NB4 (cell line): ENCODE measurements at regions not wholly inside any gene's neighbourhood (a gene's known extent, or its start where the extent isn't known, plus 50 kb on each side); places are given as distances from the start of the nearest gene placed in this dataset.

ENCODE experiments used
- MYC ChIP-seq: IDR thresholded peaks from 2 replicates; pipeline ENCODE4 v1.6.1; 2011; ENCODE audit warnings: low read depth, low read length
- POLR2A ChIP-seq: IDR thresholded peaks from 2 replicates; pipeline ENCODE4 v1.6.1; 2011; ENCODE audit warnings: mild to moderate bottlenecking; ENCODE audit not compliant: insufficient read length; ENCODE audit errors: extremely low read depth
- TF ChIP-seq, protein P1 (sequence below): IDR thresholded peaks from one replicate; pipeline ENCODE4 v1.5.1; 2012; ENCODE audit warnings: low read depth, low read length
- TF ChIP-seq, protein P2 (sequence below): IDR thresholded peaks from 2 replicates; pipeline ENCODE4 v1.6.1; 2011; ENCODE audit warnings: low read depth, low read length

DNA sequence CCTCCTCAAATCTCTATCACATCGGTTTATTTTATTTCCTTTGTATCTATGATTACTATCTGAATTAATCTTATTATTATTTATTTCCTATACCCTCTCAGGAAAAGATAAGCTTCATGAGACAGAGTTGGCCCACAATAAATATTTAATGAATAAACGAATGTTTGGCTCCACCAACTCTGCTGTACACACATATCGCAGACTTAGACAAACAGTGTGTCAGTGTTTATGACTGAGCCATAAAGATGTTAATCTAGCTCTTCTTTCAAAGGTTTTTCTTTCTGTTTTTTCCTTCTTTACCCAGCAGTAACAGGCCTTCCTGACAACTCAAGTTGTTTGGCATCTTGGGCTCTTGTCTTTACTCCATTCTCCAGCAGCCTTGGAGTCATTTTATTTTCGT is 329.5 kb downstream of the CDH2 start:
- TF ChIP-seq, protein P1, sequence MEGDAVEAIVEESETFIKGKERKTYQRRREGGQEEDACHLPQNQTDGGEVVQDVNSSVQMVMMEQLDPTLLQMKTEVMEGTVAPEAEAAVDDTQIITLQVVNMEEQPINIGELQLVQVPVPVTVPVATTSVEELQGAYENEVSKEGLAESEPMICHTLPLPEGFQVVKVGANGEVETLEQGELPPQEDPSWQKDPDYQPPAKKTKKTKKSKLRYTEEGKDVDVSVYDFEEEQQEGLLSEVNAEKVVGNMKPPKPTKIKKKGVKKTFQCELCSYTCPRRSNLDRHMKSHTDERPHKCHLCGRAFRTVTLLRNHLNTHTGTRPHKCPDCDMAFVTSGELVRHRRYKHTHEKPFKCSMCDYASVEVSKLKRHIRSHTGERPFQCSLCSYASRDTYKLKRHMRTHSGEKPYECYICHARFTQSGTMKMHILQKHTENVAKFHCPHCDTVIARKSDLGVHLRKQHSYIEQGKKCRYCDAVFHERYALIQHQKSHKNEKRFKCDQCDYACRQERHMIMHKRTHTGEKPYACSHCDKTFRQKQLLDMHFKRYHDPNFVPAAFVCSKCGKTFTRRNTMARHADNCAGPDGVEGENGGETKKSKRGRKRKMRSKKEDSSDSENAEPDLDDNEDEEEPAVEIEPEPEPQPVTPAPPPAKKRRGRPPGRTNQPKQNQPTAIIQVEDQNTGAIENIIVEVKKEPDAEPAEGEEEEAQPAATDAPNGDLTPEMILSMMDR = no peak
- no peak for TF ChIP-seq POLR2A
- TF ChIP-seq, protein P2, sequence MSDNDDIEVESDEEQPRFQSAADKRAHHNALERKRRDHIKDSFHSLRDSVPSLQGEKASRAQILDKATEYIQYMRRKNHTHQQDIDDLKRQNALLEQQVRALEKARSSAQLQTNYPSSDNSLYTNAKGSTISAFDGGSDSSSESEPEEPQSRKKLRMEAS = no peak
- no peak for TF ChIP-seq MYC
